GM12891 (cell line): ENCODE measurements at regions not wholly inside any gene's neighbourhood (a gene's known extent, or its start where the extent isn't known, plus 50 kb on each side); places are given as distances from the start of the nearest gene placed in this dataset.

Experiments
- DNase-seq: peaks from one replicate; pipeline ENCODE4 v3.0.0; 2011; ENCODE audit warnings: low spot score; ENCODE audit not compliant: insufficient read length
- FAIRE-seq: peaks from 2 replicates; lab custom pipeline; 2011; peaks lifted over from hg19 to GRCh38; lab: Jason Lieb, UNC
- PAX5 ChIP-seq: IDR thresholded peaks from 2 replicates; pipeline ENCODE4 v1.6.1; 2011; ENCODE audit warnings: low read length, moderate library complexity, mild to moderate bottlenecking; ENCODE audit not compliant: insufficient read depth, severe bottlenecking
- POLR2A ChIP-seq: IDR thresholded peaks from 2 replicates; pipeline ENCODE4 v1.6.1; 2011; ENCODE audit warnings: low read depth, low read length, control low read depth
- POLR2AphosphoS5 ChIP-seq: IDR thresholded peaks from 2 replicates; pipeline ENCODE4 v1.6.1; 2011; ENCODE audit warnings: low read depth, low read length, control low read depth
- POU2F2 ChIP-seq: IDR thresholded peaks from 2 replicates; pipeline ENCODE4 v1.6.1; 2011; ENCODE audit warnings: low read depth, mild to moderate bottlenecking, control low read depth, low read length, moderate library complexity
- SPI1 ChIP-seq: IDR thresholded peaks from 2 replicates; pipeline ENCODE4 v1.6.1; 2011; ENCODE audit warnings: low read depth, low read length, control low read depth
- TAF1 ChIP-seq: IDR thresholded peaks from 2 replicates; pipeline ENCODE4 v1.6.1; 2011; ENCODE audit warnings: low read depth, low read length, control low read depth

GRCh38 chr5:119928974-119929373 is 299.6 kb downstream of the FAM170A start:
- no peak for TF ChIP-seq POLR2AphosphoS5
- TF ChIP-seq POLR2A = no peak
- FAIRE-seq (no peak), DNase-seq (no peak)

DNA sequence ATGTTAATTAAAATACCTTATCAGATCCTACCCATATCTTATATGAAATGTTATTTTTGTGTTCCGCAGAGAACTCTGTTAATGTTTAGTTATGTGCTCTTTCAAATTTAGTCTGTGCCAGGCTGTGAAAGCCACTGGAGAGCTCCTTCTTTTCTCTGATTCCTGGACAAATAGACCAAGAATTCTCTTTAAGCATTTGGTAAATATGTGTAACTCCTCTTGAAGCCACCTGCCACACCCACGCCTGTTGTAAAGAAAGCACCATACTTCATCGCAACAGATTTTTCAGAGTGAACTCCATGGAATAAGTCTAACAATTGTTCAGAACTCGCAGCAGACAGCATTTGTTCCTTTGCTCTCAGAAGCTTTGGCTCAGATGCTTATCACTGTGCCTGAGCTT is 301.1 kb downstream of the FAM170A start:
- TF ChIP-seq POLR2AphosphoS5 = no peak
- no peak for TF ChIP-seq POU2F2
- TF ChIP-seq POLR2A = no peak
- TF ChIP-seq TAF1 = no peak
- TF ChIP-seq SPI1 = no peak
- TF ChIP-seq PAX5 = no peak
- no peak for DNase-seq
- FAIRE-seq = no peak

- DNase-seq (no peak), FAIRE-seq (no peak)
Measured at GRCh38 chr5:119943148-119943547, 313.8 kb downstream of the FAM170A start.

GRCh38 chr5:119945691-119946090 is 316.3 kb downstream of the FAM170A start:
- no peak for TF ChIP-seq POLR2A
- FAIRE-seq = no peak
- DNase-seq = no peak

More at GRCh38 chr5:119943148-119943547, 313.8 kb downstream of the FAM170A start:
- no peak for TF ChIP-seq POU2F2
- TF ChIP-seq PAX5 = no peak
- no peak for TF ChIP-seq POLR2A
- TF ChIP-seq SPI1 = no peak
- TF ChIP-seq POLR2AphosphoS5 = no peak
- no peak for TF ChIP-seq TAF1

GRCh38 chr5:119948162-119948561 is 318.8 kb downstream of the FAM170A start:
- DNase-seq = no peak
- no peak for FAIRE-seq
- no peak for TF ChIP-seq POU2F2
- no peak for TF ChIP-seq SPI1
- TF ChIP-seq PAX5 = no peak
- TF ChIP-seq TAF1 = no peak
- TF ChIP-seq POLR2A = no peak
- TF ChIP-seq POLR2AphosphoS5 = no peak

GRCh38 chr5:119949426-119949999 is 320.2 kb downstream of the FAM170A start:
- FAIRE-seq = no peak
- TF ChIP-seq PAX5 = no peak
- no peak for TF ChIP-seq POLR2AphosphoS5
- TF ChIP-seq TAF1 = no peak
- no peak for TF ChIP-seq POU2F2
- TF ChIP-seq SPI1 = no peak
- no peak for TF ChIP-seq POLR2A
- DNase-seq = no peak

GRCh38 chr5:119951330-119951934 is 322.1 kb downstream of the FAM170A start:
- TF ChIP-seq PAX5 = no peak
- TF ChIP-seq POU2F2 = no peak
- no peak for TF ChIP-seq SPI1
- no peak for TF ChIP-seq POLR2A
- no peak for TF ChIP-seq TAF1
- no peak for TF ChIP-seq POLR2AphosphoS5
- DNase-seq (no peak), FAIRE-seq (no peak)

DNA sequence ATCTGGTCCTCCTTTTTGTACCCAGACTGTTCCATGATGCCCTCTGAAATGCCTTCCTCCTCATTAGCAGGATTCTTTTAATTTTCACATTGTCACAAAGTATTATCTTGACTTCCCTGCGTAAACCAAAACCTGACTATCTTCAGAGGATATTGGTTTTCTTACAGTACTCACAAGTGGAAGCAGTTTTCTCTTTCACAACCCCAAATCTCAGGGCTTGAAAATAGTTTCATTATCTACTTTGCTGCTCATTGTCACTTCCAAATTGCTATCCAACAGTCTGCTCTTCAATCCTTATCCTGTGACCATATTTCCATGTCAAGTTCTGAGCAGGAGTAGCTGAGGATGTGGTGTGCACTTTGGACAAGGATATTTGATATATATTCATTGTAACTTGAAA is 324.1 kb downstream of the FAM170A start:
- TF ChIP-seq POLR2AphosphoS5 (no peak), POU2F2 (no peak), SPI1 (no peak), POLR2A (no peak)
- DNase-seq (no peak), FAIRE-seq (no peak)

- FAIRE-seq = no peak
Measured at GRCh38 chr5:119954106-119954505, 324.7 kb downstream of the FAM170A start.

DNA sequence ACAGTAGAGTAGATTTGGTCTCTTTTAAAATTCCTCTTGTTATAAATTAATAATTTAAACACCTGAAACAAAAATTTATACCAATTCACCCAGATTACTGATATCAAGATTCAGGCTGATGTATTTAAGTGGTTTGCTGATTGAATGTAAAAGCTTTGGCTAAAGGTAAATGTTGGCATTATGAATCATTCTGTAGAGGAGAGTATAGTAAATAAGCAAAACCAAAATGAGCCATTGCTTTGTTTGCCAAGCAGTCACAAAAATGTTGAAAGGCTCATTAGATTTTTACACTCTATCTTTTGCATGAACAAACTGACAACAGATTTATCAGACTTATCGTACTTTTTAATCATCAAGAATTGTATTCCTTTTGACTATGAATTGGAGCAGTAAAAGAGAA is 332.6 kb downstream of the FAM170A start:
- DNase-seq = no peak
- FAIRE-seq = no peak

More at GRCh38 chr5:119954106-119954505, 324.7 kb downstream of the FAM170A start:
- DNase-seq = no peak
- TF ChIP-seq POU2F2 = no peak
- TF ChIP-seq PAX5 = no peak
- TF ChIP-seq TAF1 = no peak
- TF ChIP-seq POLR2A = no peak
- no peak for TF ChIP-seq POLR2AphosphoS5
- no peak for TF ChIP-seq SPI1

More for the DNA sequence above, 332.6 kb downstream of the FAM170A start:
- TF ChIP-seq POLR2AphosphoS5 = no peak
- TF ChIP-seq SPI1 = no peak
- no peak for TF ChIP-seq POLR2A
- no peak for TF ChIP-seq PAX5
- no peak for TF ChIP-seq POU2F2
- TF ChIP-seq TAF1 = no peak
